Osteocyte (in vitro differentiated cells): ENCODE measurements at regions not wholly inside any gene's neighbourhood (a gene's known extent, or its start where the extent isn't known, plus 50 kb on each side); places are given as distances from the start of the nearest gene placed in this dataset.

ENCODE experiments used
- DNase-seq: peaks from one replicate; pipeline ENCODE4 v3.0.0; 2021; ENCODE audit warnings: mixed read lengths; ENCODE audit not compliant: unreplicated experiment; ENCODE audit errors: extremely low spot score
- H3K27ac Mint-ChIP-seq: one replicate; pipeline ENCODE4 v1.8.0; 2021; ENCODE audit warnings: mild to moderate bottlenecking, mixed read lengths; ENCODE audit not compliant: unreplicated experiment
- H3K27me3 Mint-ChIP-seq: one replicate; pipeline ENCODE4 v1.8.0; 2021; ENCODE audit warnings: mixed read lengths; ENCODE audit not compliant: unreplicated experiment
- H3K36me3 Mint-ChIP-seq: one replicate; pipeline ENCODE4 v1.8.0; 2021; ENCODE audit warnings: mixed read lengths; ENCODE audit not compliant: unreplicated experiment
- H3K4me1 Mint-ChIP-seq: one replicate; pipeline ENCODE4 v1.8.0; 2021; ENCODE audit warnings: mixed read lengths; ENCODE audit not compliant: unreplicated experiment
- H3K4me3 Mint-ChIP-seq: one replicate; pipeline ENCODE4 v1.8.0; 2021; ENCODE audit warnings: mild to moderate bottlenecking, moderate library complexity, mixed read lengths; ENCODE audit not compliant: unreplicated experiment
- H3K9me3 Mint-ChIP-seq: one replicate; pipeline ENCODE4 v1.8.0; 2021; ENCODE audit warnings: mixed read lengths; ENCODE audit not compliant: unreplicated experiment
- CTCF ChIP-seq: fragments of 200-600 bp; sonication (generic); IDR thresholded peaks from 2 replicates; pipeline ENCODE4 v1.5.0; 2021; ENCODE audit warnings: antibody characterized with exemption, mild to moderate bottlenecking, moderate library complexity

GRCh38 chr6:130575971-130576370 is 210.2 kb downstream of the TMEM200A start:
- Mint-ChIP-seq H3K36me3 (no peaks in the 10 kb centered on the region), H3K27me3 (no peaks in the 10 kb centered on the region), H3K27ac (no peak overlapping the region), H3K4me3 (no peak overlapping the region), H3K9me3 (no peaks in the 10 kb centered on the region), H3K4me1 (no peaks in the 10 kb centered on the region)
- DNase-seq = no peak
- no peak for TF ChIP-seq CTCF

- Mint-ChIP-seq H3K4me1 (no peaks in the 10 kb centered on the region), H3K9me3 (no peaks in the 10 kb centered on the region), H3K27me3 (no peaks in the 10 kb centered on the region), H3K4me3 (no peak overlapping the region), H3K27ac (no peak overlapping the region), H3K36me3 (no peaks in the 10 kb centered on the region)
- no peak for DNase-seq
- no peak for TF ChIP-seq CTCF
These were observed 211.5 kb downstream of the TMEM200A start for GRCh38 chr6:130577178-130577919.

DNA sequence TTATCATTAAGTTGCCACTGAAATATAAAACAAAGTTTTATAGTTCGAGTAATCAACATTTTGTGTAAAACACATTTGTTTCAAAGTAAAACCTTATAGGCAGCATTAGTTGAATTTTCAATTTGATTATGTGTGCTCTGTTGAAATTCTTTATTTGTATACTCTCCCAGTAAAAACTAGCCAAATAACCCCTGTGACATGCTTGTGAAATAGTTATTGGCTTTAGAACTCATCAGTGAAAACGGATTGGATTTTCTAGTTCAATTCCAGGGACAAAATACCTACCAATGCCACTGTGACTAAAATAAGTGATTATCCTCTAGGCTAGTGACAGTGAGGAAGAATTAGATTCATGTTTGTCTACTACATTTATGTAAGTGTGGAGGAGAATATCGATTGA is 212.9 kb downstream of the TMEM200A start:
- no peak for TF ChIP-seq CTCF
- Mint-ChIP-seq H3K36me3 (no peaks in the 10 kb centered on the region), H3K27ac (no peak overlapping the region), H3K27me3 (no peaks in the 10 kb centered on the region), H3K9me3 (no peaks in the 10 kb centered on the region), H3K4me1 (no peaks in the 10 kb centered on the region), H3K4me3 (no peak overlapping the region)
- DNase-seq = no peak

- H3K27ac Mint-ChIP-seq = no peak overlapping the region
- no peaks in the 10 kb centered on the region for H3K27me3 Mint-ChIP-seq
- TF ChIP-seq CTCF = no peak
- H3K36me3 Mint-ChIP-seq = no peaks in the 10 kb centered on the region
- H3K4me1 Mint-ChIP-seq = no peaks in the 10 kb centered on the region
- H3K9me3 Mint-ChIP-seq = no peaks in the 10 kb centered on the region
- DNase-seq = no peak
- no peak overlapping the region for H3K4me3 Mint-ChIP-seq
These were observed 217.5 kb downstream of the TMEM200A start for GRCh38 chr6:130583268-130583667.

- H3K27ac Mint-ChIP-seq = no peak overlapping the region
- no peak for DNase-seq
These were observed 219.8 kb downstream of the TMEM200A start for GRCh38 chr6:130585587-130585986.

More at GRCh38 chr6:130585587-130585986, 219.8 kb downstream of the TMEM200A start:
- Mint-ChIP-seq H3K9me3 (no peaks in the 10 kb centered on the region), H3K27me3 (no peaks in the 10 kb centered on the region), H3K4me1 (no peaks in the 10 kb centered on the region), H3K4me3 (no peak overlapping the region), H3K36me3 (no peaks in the 10 kb centered on the region)
- TF ChIP-seq CTCF = no peak
